NCI-H748 treated with DMSO at 0.1 percent for 48 hours (cell line): ENCODE measurements at regions not wholly inside any gene's neighbourhood (a gene's known extent, or its start where the extent isn't known, plus 50 kb on each side); places are given as distances from the start of the nearest gene placed in this dataset.
"Not testable (repeated sequence)": the region's sequence is repeated elsewhere in the genome, so short reads cannot be mapped to it uniquely, and the experiment has no call there.

ENCODE experiments used
- DNase-seq: peaks from one replicate; lab custom pipeline; 2025; lab: John Stamatoyannopoulos, UW

GRCh38 chr5:135178476-135179155 lies 144.6 kb upstream of the PITX1 start:
- DNase-seq, result no peak

- DNase-seq, result no peak
These were observed 143.6 kb upstream of the PITX1 start for GRCh38 chr5:135177591-135177990.

- no peak for DNase-seq
These were observed 143.0 kb upstream of the PITX1 start for GRCh38 chr5:135176991-135177390.

DNA sequence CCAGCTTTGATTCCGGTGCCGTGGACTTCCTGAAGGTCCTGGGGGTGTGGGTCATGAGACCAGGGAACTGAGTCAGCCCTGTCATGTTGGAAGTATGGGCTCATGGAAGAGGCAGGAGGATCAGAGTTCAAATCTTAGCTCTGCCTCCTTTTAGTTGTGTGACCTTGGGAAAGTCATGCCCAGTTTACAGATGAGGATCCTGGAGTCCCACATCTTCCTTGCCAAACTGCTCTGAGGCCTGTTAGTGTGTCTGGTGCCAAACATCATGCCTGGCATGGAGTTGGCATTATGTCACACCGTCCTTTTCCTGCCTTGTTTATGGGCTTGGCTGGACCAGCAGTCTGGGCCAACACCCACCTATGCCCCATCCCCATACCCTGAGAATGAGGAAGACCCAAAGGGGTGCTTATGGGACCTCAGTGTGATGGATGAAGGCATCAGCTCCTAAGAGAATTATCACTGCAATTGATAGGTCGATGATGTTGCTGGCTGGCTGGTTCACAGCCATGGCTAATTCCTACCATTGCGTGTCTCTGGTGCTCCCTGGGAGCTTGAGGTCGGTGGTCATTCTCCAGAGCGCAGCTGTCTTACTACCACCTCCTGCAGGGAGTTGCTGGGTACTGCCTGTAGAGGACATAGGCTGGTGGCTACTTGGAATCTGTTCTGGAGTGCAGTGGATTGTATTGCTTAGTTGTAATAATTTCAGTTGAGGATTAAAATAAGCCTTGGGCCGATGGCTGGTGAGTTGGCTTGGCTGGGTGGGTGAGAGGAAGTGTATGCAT lies 140.5 kb upstream of the PITX1 start:
- no peak for DNase-seq

GRCh38 chr5:135173662-135174290 lies 139.7 kb upstream of the PITX1 start:
- no peak for DNase-seq

DNA sequence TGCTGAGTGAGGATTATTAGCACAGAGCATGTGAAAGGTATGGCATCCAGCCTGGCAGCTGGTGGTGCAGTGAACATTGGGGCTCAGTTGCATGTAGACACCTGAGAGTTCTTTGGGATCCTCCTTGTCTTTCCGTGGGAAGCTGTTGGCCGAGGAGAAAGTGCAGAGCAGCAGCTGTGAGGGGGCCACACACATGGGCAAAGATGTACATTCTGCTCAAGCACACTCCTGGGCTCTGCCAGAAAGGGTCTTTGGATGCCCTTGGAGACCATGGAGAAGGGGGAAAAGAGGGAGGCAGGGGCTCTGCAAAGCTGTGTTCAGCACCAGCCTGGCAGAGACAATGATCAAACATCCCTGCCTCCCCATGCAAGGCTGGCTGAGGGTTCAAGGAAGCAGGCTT lies 138.7 kb upstream of the PITX1 start:
- DNase-seq, result no peak

DNA sequence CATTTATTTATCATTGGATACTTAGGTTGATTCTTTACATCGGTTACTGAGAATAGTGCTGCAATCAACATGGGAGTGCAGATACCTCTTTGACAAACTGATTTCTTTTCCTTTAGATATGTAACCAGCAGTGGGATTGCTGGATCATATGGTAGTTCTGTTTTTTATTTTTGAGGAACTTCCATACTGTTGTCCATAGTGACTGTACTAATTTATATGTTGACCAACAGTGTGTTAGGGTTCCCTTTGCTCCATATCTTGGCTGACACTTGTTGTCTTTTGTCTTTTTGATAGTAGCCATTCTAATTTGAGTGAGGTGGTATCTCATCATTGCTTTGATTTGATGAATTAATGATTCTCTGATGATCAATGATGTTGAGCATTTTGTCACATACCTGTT lies 137.3 kb upstream of the PITX1 start:
- DNase-seq, result no peak

- DNase-seq, result no peak
These were observed 136.5 kb upstream of the PITX1 start for GRCh38 chr5:135170500-135170899.

- no peak for DNase-seq
These were observed 135.7 kb upstream of the PITX1 start for GRCh38 chr5:135169753-135170152.

- DNase-seq, result no peak
These were observed 133.6 kb upstream of the PITX1 start for GRCh38 chr5:135167634-135168033.

DNA sequence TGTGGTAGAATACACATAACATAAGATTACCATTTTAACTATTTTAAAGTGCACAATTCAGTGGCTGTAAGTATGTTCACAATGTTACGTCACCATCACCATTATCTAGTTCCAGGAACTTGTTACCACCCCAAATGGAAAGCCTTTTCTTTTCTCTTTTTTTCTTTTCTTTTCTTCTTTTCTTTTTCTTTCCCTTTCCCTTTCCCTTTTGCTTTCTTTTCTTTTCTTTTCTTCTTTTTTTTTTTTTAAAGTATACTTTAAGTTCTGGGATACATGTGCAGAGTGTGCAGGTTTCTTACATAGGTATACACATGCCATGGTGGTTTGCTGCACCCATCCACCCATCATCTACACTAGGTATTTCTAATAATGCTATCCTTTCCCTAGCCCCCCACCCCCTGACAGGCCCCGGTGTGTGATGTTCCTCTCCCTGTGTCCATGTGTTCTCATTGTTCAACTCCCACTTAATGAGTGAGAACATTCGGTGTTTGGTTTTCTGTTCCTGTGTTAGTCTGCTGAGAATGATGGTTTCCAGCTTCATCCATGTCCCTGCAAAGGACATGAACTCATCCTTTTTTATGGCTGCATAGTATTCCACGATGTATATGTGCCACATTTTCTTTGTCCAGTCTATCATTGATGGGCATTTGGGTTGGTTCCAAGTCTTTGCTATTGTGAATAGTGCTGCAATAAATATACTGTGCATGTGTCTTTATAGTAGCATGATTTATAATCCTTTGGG lies 131.0 kb upstream of the PITX1 start:
- not testable (repeated sequence) for DNase-seq

DNA sequence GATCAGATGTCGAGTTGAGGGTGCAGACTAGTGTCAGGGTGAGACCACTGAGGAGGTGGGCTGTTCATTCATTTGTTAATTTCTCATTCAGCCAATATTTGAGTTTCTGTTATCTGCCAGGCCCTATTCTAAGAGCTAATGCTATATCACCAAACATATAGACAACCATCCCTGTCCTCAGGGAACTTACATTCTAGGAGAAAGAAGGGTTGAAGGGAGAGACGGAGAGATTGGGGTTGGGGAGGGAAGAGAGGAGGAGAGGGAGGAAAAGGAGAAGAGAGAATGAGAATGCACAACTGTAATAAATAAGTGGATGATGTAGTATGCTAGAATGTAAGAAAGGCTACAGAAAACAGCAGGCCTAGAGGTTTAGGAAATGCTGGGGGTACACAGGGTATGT lies 129.9 kb upstream of the PITX1 start:
- no peak for DNase-seq

DNA sequence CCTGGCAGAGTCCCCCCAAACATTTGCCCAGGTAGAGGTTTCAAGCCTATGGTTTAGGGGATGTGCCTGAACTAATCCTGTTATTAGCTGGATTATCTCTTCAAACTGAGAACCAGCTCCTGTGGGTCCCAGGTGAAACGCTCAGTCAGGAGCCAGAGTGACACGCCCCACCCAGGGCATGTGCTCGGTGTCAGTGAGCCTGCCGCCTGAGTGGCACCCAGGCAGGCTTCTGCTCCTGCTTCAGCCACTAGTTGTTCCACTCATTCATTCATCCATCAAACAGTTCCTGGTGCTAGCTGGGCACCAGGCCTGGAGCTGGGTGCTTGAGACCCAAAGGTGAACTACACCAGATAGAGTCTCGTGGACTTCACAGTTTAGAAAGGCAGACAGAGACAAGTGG lies 129.4 kb upstream of the PITX1 start:
- no peak for DNase-seq

- no peak for DNase-seq
These were observed 128.7 kb upstream of the PITX1 start for GRCh38 chr5:135162661-135163265.

- no peak for DNase-seq
These were observed 127.2 kb upstream of the PITX1 start for GRCh38 chr5:135161221-135161620.

GRCh38 chr5:135160036-135160675 lies 126.1 kb upstream of the PITX1 start:
- DNase-seq, result no peak

- no peak for DNase-seq
These were observed 125.6 kb upstream of the PITX1 start for GRCh38 chr5:135159626-135160025.

GRCh38 chr5:135158982-135159381 lies 125.0 kb upstream of the PITX1 start:
- no peak for DNase-seq

- DNase-seq, result no peak
These were observed 124.3 kb upstream of the PITX1 start for GRCh38 chr5:135158314-135158697.

DNA sequence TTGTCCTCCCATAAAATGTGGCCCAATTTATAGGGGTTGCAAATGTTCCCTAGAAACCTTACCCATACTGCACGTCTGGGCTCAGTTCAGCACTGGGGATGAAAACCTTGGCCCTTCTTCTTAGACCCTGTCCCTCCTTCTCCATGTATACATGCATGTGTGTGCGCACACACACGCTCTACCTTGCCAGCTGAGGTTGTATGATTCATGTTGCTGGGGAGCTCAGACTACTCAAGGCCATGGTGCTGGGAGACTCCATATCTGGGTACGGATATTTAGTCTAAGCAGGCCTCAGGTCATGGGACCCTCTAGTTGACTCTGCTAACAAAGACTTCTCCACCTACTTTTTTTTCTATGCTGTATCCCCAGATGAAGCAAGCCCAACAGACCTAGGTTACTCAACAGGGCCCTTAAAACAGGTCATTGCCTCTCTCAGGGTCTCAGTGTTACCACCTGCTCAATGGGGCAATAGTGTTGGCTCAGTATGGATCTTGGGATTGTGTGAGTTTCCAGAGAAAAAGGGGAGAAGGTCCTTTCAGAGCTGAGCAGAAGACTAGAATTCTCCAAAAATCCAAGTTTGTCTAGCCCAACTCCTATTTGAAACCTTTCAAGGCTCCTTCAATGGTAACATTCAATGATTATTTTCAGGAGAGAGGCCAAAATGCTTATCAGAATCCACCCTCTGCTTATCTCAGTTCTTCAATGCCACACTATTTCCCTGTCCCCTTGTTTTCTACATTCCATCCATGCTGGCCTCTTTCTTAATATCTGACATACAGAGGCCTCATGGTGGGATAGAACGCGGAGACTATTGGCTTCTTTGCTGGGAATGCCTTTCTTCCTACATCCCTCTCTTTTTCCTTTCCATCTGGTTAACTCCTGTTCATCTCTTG lies 123.6 kb upstream of the PITX1 start:
- no peak for DNase-seq
